HepG2 (cell line): ENCODE measurements at regions not wholly inside any gene's neighbourhood (a gene's known extent, or its start where the extent isn't known, plus 50 kb on each side); places are given as distances from the start of the nearest gene placed in this dataset.

Experiments used
- ARNTL ChIP-seq: sonication (generic); formaldehyde crosslinking; IDR thresholded peaks from 2 replicates; pipeline ENCODE4 v1.4.0; 2020; ENCODE audit warnings: mild to moderate bottlenecking, missing genetic modification reagents
- HOXA7 ChIP-seq: sonication (generic); formaldehyde crosslinking; IDR thresholded peaks from 2 replicates; pipeline ENCODE4 v1.8.1; 2022; ENCODE audit warnings: mild to moderate bottlenecking, missing genetic modification reagents, moderate library complexity
- JARID2 ChIP-seq: sonication (generic); formaldehyde crosslinking; IDR thresholded peaks from 2 replicates; pipeline ENCODE4 v1.8.1; 2023; ENCODE audit warnings: missing genetic modification reagents, inconsistent platforms; ENCODE audit not compliant: insufficient replicate concordance
- KDM1A ChIP-seq: IDR thresholded peaks from 2 replicates; pipeline ENCODE4 v1.6.1; 2016; ENCODE audit warnings: missing compliant biosample characterization
- POLR2A ChIP-seq, 2 experiments: IDR thresholded peaks; 2 replicates each; pipeline ENCODE4 v1.6.1; 2011; ENCODE audit warnings: low read depth in 2 of 2, low read length in 2 of 2, mild to moderate bottlenecking in 1 of 2, moderate library complexity in 1 of 2; ENCODE audit not compliant: insufficient read depth in 1 of 2
- POLR2AphosphoS2 ChIP-seq: IDR thresholded peaks from 2 replicates; pipeline ENCODE4 v1.6.1; 2011; ENCODE audit warnings: low read depth, low read length, improper control_type of control experiment
- ZFP36L2 ChIP-seq: sonication (generic); formaldehyde crosslinking; IDR thresholded peaks from 2 replicates; pipeline ENCODE4 v1.4.0; 2020; ENCODE audit warnings: missing genetic modification reagents
- ZNF263 ChIP-seq: sonication (generic); formaldehyde crosslinking; IDR thresholded peaks from 2 replicates; pipeline ENCODE4 v1.4.0; 2020; ENCODE audit warnings: missing genetic modification reagents
- ZNF644 ChIP-seq: IDR thresholded peaks from 2 replicates; pipeline ENCODE4 v1.6.1; 2016; ENCODE audit warnings: low read depth
- ZNF670 ChIP-seq: sonication (generic); formaldehyde crosslinking; IDR thresholded peaks from 2 replicates; pipeline ENCODE4 v1.8.0; 2022; ENCODE audit warnings: mild to moderate bottlenecking, missing genetic modification reagents, borderline replicate concordance
- ZNF883 ChIP-seq: sonication (generic); formaldehyde crosslinking; IDR thresholded peaks from 2 replicates; pipeline ENCODE4 v1.5.1; 2020; ENCODE audit warnings: mild to moderate bottlenecking, missing genetic modification reagents; ENCODE audit errors: not compliant biosample characterization
- TF ChIP-seq, protein P1 (sequence below): sonication (generic); formaldehyde crosslinking; IDR thresholded peaks from 2 replicates; pipeline ENCODE4 v1.8.0; 2022; ENCODE audit warnings: missing genetic modification reagents, low read depth, mild to moderate bottlenecking, borderline replicate concordance
- TF ChIP-seq, protein P2 (sequence below): IDR thresholded peaks from 2 replicates; pipeline ENCODE4 v1.6.1; 2016; ENCODE audit warnings: low read depth, missing genetic modification reagents, missing compliant biosample characterization
- TF ChIP-seq, protein P3 (sequence below): sonication (generic); formaldehyde crosslinking; IDR thresholded peaks from 2 replicates; pipeline ENCODE4 v1.4.0; 2020; ENCODE audit warnings: missing genetic modification reagents, borderline replicate concordance

DNA sequence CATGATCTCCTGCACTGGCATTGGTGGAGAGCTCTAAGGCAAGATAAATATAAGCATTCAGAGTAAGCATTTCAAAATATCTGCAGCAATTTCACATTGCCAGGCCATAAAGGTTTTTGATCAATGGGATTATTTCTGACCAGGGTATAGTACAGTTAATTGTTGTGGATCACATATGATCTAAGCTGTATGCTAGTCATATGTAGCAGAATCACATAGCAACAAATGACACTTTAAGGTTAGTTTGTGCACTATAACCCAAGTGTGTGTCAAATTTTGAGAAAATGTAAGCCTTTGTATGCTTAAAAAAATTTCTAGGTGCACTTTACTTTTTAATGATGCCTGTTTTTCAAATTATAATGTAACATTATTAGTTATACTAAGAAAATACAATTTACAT, 386.0 kb upstream of the ADAMTS5 start:
- no peak for TF ChIP-seq ZNF644 (CRISPR knock-in tag)
- TF ChIP-seq POLR2AphosphoS2, result no peak
- TF ChIP-seq, protein P1, sequence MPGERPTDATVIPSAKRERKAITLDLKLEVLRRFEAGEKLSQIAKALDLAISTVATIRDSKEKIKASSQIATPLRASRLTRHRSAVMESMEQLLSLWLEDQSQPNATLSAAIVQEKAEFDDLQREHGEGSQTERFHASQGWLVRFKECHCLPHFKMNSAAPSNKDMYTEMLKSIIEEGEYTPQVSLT (CRISPR knock-in tag), result no peak
- no peak for TF ChIP-seq ARNTL (CRISPR knock-in tag)
- TF ChIP-seq POLR2A (IDR thresholded peaks at IDR 0.05; ENCODE audit: insufficient read depth in 1 of 2, low read depth in 2 of 2, low read length in 2 of 2), result no peak
- no peak for TF ChIP-seq ZNF263 (CRISPR knock-in tag)
- TF ChIP-seq, protein P2, sequence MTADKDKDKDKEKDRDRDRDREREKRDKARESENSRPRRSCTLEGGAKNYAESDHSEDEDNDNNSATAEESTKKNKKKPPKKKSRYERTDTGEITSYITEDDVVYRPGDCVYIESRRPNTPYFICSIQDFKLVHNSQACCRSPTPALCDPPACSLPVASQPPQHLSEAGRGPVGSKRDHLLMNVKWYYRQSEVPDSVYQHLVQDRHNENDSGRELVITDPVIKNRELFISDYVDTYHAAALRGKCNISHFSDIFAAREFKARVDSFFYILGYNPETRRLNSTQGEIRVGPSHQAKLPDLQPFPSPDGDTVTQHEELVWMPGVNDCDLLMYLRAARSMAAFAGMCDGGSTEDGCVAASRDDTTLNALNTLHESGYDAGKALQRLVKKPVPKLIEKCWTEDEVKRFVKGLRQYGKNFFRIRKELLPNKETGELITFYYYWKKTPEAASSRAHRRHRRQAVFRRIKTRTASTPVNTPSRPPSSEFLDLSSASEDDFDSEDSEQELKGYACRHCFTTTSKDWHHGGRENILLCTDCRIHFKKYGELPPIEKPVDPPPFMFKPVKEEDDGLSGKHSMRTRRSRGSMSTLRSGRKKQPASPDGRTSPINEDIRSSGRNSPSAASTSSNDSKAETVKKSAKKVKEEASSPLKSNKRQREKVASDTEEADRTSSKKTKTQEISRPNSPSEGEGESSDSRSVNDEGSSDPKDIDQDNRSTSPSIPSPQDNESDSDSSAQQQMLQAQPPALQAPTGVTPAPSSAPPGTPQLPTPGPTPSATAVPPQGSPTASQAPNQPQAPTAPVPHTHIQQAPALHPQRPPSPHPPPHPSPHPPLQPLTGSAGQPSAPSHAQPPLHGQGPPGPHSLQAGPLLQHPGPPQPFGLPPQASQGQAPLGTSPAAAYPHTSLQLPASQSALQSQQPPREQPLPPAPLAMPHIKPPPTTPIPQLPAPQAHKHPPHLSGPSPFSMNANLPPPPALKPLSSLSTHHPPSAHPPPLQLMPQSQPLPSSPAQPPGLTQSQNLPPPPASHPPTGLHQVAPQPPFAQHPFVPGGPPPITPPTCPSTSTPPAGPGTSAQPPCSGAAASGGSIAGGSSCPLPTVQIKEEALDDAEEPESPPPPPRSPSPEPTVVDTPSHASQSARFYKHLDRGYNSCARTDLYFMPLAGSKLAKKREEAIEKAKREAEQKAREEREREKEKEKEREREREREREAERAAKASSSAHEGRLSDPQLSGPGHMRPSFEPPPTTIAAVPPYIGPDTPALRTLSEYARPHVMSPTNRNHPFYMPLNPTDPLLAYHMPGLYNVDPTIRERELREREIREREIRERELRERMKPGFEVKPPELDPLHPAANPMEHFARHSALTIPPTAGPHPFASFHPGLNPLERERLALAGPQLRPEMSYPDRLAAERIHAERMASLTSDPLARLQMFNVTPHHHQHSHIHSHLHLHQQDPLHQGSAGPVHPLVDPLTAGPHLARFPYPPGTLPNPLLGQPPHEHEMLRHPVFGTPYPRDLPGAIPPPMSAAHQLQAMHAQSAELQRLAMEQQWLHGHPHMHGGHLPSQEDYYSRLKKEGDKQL (CRISPR knock-in tag), result no peak
- no peak for TF ChIP-seq ZFP36L2
- TF ChIP-seq, protein P3, sequence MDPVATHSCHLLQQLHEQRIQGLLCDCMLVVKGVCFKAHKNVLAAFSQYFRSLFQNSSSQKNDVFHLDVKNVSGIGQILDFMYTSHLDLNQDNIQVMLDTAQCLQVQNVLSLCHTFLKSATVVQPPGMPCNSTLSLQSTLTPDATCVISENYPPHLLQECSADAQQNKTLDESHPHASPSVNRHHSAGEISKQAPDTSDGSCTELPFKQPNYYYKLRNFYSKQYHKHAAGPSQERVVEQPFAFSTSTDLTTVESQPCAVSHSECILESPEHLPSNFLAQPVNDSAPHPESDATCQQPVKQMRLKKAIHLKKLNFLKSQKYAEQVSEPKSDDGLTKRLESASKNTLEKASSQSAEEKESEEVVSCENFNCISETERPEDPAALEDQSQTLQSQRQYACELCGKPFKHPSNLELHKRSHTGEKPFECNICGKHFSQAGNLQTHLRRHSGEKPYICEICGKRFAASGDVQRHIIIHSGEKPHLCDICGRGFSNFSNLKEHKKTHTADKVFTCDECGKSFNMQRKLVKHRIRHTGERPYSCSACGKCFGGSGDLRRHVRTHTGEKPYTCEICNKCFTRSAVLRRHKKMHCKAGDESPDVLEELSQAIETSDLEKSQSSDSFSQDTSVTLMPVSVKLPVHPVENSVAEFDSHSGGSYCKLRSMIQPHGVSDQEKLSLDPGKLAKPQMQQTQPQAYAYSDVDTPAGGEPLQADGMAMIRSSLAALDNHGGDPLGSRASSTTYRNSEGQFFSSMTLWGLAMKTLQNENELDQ (CRISPR knock-in tag), result no peak
- TF ChIP-seq KDM1A (CRISPR knock-in tag), result no peak
- TF ChIP-seq HOXA7 (CRISPR knock-in tag), result no peak
- no peak for TF ChIP-seq ZNF883
- no peak for TF ChIP-seq ZNF670 (CRISPR knock-in tag)
- TF ChIP-seq JARID2 (CRISPR knock-in tag), result no peak
